ENCODE measurements at regions not wholly inside any gene's neighbourhood (a gene's known extent, or its start where the extent isn't known, plus 50 kb on each side); places are given as distances from the start of the nearest gene placed in this dataset.

DNA sequence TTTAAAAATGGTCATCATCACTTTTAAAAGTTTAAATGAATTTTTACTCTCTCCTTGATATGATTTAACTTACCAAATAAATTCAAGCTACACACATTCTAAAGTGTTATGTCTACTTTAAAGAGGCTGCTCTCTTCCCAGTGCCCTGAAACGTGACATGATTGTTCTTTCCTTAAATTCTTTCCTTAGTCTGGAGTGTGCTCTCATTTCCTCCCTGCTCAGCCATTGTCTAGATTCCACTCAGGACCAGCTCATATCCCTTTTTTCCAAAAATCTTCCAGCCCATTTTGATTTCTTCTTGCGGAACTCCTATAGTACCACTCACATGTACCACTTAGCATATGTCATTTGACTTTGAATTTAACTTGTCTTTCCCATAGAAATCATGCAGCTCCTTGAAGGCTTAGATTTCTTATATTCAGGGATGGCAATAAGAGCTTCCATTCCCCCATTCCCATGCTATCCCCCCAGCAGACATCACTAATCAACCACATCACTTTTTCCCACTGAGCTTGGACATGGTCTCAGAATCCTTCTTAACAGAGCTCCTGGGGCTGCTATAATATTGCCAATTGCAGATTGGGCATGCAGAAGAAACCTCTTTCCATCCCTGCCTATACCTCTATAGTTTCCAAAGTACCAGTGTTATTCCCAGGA, 54.7 kb upstream of the ITPKB start:
- H3K36me3 Mint-ChIP-seq, result no peaks in the 10 kb centered on the region
- no peak overlapping the region for H3K4me3 Mint-ChIP-seq
- peaks cover 12% of the 10 kb centered on the region for H3K4me1 Mint-ChIP-seq (ENCODE audit: low read depth)
- no peak overlapping the region for H3K27ac Mint-ChIP-seq
- H3K9me3 Mint-ChIP-seq (ENCODE audit: low read depth), result no peaks in the 10 kb centered on the region
- H3K27me3 Mint-ChIP-seq, result no peaks in the 10 kb centered on the region

DNA sequence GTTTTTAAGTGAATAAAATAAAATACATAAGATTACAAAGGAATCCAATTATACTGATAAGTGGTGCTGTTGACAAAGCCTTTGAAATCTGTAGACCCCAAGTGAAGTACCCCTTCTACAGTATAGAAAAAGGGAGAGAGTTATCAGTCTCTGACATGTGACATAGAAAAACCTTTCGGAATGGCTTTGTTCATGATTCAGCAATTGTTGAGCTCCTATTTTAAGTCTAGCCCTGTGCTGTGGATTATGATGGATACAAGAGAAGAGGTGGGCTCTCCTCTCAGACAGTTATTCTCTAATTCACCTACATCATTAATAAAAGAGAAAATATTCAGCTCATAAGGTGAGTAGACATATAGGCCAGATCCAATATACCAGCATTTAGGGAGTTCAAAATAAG, 53.3 kb upstream of the ITPKB start:
- Mint-ChIP-seq H3K36me3 (no peaks in the 10 kb centered on the region), H3K4me3 (no peak overlapping the region), H3K9me3 (ENCODE audit: low read depth) (no peaks in the 10 kb centered on the region), H3K27ac (no peak overlapping the region), H3K27me3 (no peaks in the 10 kb centered on the region), H3K4me1 (ENCODE audit: low read depth) (peaks cover 6% of the 10 kb centered on the region)

DNA sequence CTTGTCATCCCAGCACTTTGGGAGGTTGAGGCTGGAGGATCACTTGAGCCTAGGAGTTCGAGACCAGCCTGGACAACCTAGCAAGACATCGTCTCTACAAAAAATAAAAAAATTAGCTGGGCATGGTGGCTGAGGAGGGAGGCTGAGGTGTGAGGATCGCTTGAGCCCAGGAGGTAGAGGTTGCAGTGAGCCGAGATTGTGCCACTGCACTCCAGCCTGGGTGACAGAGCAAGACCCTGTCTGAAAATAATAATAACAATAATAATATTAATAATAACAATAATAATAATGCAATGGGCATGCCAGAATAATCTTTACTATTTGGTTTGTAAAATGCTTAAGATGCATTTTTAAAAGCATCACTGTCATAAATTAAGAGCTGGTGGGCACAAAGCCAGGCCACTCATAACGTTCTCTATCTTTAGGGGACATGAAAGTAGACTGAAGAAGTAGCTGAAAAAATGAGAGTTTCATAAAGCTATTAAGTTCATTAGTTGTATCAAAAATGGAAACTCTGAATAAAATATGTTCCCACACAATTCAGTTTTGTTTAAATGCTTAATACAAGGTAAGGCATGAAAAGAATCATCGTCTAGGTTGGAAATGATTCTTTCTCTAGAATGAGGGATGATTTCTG, 51.6 kb upstream of the ITPKB start:
- H3K36me3 Mint-ChIP-seq, result no peaks in the 10 kb centered on the region
- H3K27me3 Mint-ChIP-seq, result no peaks in the 10 kb centered on the region
- no peaks in the 10 kb centered on the region for H3K9me3 Mint-ChIP-seq (ENCODE audit: low read depth)
- H3K4me1 Mint-ChIP-seq (ENCODE audit: low read depth), result peaks cover 3% of the 10 kb centered on the region
- peak overlapping the region; percentile 70 for H3K27ac Mint-ChIP-seq
- H3K4me3 Mint-ChIP-seq, result no peak overlapping the region

DNA sequence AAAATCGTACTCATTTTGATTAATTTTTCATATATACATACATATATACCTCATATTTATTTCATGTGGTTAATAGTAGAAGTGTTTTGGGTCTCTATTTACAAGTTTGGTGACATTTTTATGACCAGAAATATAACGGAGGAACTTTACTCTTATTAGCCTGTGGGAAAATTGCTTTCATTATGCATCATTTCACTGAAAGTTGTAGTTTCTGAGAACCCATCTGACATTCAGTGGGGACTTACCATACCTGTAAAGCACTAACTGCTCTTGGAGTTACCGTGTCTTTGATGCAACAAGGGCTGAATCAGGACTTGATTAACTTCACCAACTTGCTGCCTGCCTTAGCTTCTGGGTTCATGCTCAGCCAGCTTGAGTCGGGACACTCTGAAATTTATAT, 49.9 kb upstream of the ITPKB start:
- Mint-ChIP-seq H3K4me3 (no peak overlapping the region), H3K36me3 (no peaks in the 10 kb centered on the region), H3K27me3 (no peaks in the 10 kb centered on the region)

More for the DNA sequence above, 49.9 kb upstream of the ITPKB start:
- Mint-ChIP-seq H3K4me1 (ENCODE audit: low read depth) (peaks cover 3% of the 10 kb centered on the region), H3K9me3 (ENCODE audit: low read depth) (no peaks in the 10 kb centered on the region), H3K27ac (no peak overlapping the region)

Data from activated naive CD8-positive, alpha-beta T cell (primary cell).